ENCODE measurements at regions not wholly inside any gene's neighbourhood (a gene's known extent, or its start where the extent isn't known, plus 50 kb on each side); places are given as distances from the start of the nearest gene placed in this dataset.
"Not testable (repeated sequence)": the region's sequence is repeated elsewhere in the genome, so short reads cannot be mapped to it uniquely, and the experiment has no call there.

DNA sequence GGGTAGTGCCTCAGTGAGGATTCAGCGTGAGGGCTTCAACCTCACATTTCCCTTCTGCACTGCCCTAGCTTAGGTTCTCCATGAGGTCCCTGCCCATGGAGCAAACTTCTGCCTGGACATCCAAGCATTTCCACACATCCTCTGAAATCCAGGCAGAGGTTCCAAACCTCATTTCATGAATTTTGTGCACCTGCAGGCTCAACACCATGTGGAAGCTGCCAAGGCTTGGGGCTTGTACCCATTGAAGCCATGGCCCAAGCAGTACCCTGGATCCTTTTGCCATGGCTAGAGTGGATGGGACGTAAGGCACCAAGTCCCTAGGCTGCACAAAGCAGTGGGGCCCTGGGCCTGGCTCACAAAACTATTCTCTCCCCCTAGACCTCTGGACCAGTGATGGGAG lies 877.1 kb upstream of the KLHL1 start:
- no peak for DNase-seq (ENCODE audit: low spot score)

DNA sequence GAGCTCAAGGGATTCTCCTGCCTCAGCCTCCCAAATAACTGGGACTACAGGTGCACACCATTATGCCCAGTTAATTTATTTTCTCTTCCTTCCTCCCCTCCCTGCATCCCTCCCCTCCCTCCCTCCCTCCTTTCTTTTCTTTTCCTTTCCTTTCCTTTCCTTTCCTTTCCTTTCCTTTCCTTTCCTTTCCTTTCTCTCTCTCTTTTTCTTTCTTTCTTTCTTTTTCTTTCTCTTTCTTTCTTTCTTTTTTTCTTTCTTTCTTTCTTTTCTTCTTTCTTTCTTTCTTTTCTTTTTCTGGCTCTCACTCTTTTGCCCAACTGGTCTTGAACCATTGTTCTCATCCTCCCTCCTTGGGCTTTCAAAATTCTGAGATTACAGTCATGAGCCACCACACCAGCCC lies 873.0 kb upstream of the KLHL1 start:
- DNase-seq (ENCODE audit: low spot score): not testable (repeated sequence)

DNA sequence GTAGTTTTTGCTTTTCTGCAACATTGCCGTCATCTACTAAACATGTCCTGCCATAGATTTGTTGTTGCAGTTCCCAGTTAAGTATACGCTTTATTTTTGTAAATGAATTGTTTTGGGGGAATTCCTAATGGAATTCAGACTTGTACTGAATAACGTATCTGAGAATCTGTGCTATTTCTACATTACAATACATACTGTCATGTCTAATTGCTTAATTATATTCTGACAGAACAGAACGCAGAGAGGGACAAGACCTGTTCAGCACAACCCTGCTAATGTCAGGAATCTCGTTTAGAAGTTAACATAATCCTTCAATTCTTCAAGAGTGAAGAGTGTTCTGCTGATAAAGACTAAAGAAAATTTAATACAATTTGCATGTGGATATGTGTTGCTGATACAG lies 861.1 kb upstream of the KLHL1 start:
- DNase-seq (ENCODE audit: low spot score): no peak

DNA sequence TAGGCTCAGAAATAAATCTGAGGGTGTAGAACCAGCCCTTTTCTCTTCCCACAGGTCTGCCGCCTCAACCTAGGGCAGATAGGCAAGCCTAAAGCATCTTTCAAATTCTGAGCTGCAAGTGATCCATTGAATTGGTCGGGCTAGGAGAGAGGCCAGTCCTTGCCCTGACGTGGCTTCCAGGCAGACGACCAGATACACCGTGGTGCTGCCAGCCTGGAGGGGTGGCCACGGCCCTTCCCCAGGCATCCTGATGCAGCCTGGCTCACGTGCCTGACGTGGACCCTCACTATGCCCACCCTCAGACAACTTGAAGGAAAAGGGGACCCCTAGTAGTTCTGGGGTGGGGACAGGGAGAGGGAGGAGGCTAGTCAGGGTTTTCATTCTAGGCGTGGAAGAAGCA lies 859.3 kb upstream of the KLHL1 start:
- no peak for DNase-seq (ENCODE audit: low spot score)

DNA sequence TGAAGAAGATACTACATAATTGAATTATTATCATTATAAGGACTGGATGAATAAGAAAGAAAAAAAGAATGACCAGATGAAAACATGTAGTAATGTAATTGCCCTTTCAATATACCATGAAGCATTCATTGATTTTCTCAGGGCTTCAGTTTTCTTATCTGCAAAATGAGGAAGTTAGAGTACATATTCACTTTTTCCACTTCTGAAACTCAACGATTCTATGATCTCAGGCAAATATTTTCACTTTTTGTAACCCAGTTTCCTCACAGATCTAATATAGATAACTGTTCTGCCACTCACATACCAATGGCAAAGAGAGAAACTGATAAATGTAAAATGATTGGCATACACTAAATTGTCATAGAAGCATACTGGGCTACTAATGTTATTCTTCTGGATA lies 856.6 kb upstream of the KLHL1 start:
- no peak for DNase-seq (ENCODE audit: low spot score)

DNA sequence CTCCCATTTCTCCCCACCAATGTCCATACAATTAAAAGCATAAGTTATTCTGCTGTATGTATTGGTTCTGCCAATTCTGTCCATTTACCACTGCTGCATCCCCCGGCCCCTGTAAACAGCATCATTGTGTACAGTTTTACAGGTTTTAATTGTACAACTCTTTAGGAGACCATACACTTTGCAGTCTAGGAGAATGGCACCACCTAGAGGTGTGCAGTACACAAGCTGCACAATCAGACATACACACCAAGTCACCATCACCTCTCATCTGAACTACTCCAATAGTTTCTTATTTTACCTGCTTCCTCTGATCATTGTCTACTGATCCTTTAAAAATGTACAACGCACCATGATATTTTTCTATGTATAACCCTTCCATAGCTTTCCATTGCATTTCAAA lies 855.9 kb upstream of the KLHL1 start:
- no peak for DNase-seq (ENCODE audit: low spot score)

DNA sequence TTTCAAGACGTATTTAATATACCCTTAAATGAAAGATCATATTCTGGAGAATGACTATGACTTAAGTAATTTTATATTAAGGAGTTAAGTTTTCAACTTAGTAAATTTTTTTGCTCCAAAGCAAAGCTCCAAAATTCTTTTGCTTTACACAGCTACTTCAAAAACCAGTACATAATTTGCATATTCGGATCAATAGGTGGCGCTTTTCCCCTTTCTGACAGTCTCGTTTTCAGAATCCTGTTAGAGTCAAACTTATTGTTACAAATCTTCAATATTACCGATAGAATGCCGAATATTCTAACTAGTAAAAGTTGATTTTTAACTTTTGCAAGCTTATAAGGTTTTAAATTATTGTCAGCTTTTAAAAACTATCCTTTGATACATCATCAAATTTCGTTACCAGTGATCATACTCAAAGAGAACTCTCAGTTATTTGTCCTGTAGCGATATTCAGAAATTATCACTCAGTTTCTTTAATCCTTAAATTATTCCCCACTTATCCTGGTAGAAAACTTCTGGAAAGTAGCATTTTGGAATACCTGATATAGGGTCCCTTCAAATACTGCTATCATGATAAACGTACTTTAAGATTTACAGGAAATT lies 852.7 kb upstream of the KLHL1 start:
- no peak for DNase-seq (ENCODE audit: low spot score)

DNA sequence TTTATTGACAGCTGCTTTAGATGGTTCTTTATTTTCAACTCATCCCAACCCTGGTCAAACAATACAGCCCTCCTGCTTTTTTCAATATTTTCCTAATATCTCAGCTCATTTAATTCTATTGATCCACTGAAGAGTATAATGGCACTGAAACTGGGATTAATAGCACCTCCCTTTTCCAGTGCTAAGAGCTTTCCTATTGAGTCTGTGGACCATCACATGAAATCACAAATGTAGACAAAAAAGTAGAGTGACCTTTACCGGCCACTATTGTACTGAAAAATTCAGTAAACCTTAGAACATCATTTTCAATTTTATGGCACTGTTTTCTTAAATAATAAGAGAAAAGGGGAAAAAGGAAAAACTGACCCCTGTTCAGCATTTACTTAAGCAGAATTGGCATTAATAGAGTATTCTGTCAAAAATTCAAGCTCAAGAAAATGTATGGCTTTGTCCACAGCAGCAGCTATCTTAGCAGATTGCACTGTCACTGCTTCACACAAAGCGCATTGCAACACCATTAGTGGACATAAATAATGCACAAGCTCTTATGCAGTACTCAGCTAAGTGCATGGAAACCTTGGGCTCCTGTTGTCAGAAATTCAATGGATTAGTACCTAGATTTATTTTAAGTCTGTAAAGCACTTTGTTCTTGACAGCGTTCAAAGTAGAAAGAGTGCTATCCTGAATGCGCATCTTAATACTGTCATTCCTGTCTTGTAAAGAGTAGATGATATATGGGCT lies 851.0 kb upstream of the KLHL1 start:
- no peak for DNase-seq (ENCODE audit: low spot score)

DNA sequence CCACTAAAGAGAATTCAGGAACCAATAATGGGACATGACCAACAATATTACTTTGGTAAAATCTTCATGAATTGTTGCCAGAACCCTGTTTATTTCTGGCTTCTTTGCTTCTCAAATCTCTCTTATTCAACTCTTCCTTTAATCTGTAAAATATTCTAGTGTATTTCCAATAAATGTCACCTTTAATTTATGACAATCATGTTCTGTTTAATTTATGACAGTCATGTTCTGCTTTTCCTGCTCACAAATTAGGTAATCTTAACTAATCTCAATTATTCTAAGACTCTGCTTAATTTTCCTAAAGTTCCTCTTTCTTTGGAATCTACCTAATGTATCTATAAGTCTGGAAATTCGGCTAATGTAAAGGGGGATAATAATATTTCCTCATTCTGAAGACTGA lies 847.6 kb upstream of the KLHL1 start:
- DNase-seq (ENCODE audit: low spot score): no peak

DNA sequence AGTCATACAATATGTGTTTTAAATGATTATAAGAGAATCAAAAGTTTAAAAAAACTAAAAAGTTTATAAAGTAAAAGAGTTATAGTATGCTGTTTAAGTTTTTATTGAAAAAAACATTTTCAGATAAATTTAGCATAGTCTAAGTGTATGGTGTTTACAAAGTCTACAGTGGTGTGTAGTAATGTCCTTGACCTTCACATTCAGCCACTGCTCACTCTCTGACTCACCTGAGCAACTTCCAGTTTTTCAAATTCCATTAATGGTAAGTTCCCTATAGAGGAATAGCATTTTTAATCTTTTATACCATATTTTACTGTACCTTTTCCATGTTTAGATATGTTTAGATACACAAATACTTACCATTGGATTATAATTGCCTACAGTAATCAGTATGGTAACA lies 842.4 kb upstream of the KLHL1 start:
- DNase-seq (ENCODE audit: low spot score): no peak

DNA sequence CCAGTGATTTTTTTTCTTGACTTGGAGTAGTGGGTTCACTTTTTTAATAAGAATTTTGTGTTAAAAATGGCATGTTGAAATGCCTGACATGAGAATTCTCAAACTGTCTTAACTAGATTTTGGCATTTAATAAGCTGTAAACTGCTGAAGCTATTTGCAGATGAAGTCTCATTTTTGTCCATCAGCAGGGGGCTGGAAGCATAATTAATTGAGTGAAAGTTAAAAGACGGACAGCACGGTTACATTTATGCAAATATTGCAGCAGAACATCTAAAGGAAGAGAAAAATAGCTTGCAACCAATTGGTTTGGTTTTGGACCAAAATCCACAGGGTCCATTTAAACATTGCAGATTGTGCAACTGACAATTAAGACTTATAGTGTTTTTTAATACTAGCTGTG lies 837.3 kb upstream of the KLHL1 start:
- no peak for DNase-seq (ENCODE audit: low spot score)

DNA sequence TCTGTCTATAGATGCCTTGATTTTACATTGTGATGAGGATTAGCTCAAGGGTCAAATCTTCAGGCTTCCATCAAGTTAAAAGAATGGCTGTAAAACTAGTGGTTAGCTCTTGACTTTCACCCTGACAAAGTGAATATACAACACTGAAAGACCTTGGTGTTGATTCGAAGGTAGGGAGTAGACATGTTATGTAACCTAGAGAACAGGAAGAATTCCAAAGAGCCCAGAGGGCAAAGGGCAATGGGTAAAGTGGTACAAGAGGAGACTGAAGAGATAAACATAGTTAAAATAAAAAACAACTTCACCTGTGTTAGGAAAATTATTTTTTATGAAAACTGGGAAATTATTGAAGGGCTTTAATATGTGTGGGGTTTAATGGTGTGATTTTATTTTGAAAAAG lies 833.2 kb upstream of the KLHL1 start:
- DNase-seq (ENCODE audit: low spot score): no peak

DNA sequence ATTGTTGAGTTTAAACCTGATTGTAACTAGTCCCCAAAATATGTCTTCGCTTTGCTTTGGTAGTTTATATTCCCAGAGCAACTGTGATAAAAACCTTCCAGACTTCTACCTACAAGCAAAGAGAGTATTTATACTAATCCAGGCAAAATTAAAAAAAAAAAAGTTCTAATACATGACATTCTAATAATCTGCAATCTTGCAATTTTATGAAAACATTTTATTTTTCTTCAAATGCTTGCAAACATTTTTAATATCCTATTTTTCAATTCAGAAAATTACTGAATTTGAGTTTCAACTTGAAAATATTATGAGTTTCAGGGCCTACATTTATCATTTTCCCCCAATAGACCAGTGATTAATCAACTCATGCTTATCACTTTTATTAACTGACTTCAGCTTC lies 830.2 kb upstream of the KLHL1 start:
- DNase-seq (ENCODE audit: low spot score): no peak

DNA sequence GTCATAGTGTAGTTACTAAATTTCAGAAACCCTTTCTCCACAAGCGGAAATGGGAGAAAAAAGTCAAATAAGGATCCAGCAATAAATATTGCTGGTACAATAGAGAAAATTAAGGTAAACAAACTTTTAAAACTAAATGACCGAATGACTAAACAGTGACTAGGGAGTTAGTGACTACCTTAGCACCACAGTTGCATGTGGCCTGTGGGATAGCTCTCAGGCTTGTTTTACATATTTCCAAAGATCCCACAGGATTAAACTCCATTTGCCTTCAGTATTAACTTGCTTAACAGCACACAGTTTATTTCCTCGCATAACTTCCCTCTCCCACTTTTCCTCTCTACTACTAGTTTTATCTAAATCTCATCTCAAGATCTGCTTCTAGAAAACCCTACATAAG lies 824.3 kb upstream of the KLHL1 start:
- no peak for DNase-seq (ENCODE audit: low spot score)

DNA sequence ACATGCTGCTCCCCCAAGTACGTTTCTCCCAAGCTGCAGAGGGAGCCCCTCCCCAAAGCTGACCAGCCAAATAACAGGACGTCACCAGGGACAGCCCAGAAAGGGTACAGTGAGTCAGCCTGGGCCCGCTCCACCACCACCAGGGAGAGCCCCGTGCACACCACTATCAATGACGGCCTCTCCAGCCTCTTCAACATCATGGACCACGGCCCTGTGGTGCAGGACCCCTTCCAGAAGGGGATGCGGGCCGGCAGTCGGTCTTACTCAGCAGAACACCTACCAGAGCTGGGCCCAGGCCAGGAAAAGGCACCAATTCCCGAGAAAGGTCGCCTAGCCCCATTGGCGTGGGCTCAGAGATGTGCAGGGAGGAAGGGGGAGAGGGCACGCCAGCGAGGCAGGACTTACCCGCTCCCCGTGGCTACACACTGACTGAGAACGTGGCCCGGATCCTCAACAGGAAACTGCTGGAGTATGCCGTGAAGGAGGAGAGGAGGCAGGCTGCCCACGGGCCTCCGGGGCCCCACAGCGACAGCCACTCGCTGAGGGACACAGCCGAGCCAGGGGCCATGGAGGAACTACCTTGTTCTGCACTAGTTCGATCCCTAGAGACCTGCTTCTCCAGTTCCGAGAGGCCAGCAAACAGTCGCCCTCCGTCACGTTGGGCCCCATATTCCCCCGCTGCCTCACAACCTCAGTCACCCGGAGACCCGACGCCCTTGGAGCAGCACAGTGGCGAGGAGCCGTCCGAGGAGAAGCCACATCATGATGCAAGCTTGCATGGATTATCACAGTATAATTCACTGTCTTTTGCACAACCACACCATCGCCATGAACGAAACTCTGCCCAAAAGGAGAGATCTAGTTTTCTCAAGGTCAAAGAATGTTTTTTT lies 815.9 kb upstream of the KLHL1 start:
- DNase-seq (ENCODE audit: low spot score): no peak

DNA sequence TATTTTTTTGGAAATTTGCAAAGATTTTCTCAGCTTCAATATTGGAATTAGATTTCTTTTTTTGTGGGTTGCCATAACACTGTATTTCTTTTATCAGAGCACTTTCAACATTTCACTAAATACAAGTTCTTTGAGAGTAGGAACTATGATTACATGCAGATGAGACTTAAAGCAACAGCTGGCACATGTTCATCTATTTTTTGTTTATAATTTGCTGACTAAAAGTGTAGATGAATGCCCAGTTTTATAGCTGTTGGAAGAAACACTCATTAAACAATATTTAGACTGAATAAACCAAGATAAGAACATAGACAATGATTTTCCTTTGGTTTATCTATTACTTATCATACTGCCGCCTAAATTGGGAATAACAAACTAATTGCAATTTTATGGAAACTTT lies 803.0 kb upstream of the KLHL1 start:
- DNase-seq (ENCODE audit: low spot score): no peak

DNA sequence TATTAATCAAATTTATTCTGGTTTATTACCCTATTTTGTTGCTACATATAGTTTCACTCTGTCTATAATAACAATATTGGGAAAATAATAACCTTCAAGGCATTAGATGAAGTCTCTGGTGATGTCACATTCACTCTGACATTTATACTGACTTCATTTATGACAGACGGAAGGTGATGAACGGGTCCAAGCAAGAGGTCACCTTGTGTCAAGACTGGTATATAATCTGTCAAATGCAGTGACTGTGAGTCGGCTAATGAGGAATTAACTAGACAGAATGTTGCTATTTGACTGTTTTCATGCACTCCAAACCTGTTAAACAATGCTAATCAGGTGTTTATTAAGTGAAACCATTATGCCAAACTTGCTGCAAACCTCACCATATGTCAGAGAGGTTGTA lies 800.5 kb upstream of the KLHL1 start:
- no peak for DNase-seq (ENCODE audit: low spot score)

DNA sequence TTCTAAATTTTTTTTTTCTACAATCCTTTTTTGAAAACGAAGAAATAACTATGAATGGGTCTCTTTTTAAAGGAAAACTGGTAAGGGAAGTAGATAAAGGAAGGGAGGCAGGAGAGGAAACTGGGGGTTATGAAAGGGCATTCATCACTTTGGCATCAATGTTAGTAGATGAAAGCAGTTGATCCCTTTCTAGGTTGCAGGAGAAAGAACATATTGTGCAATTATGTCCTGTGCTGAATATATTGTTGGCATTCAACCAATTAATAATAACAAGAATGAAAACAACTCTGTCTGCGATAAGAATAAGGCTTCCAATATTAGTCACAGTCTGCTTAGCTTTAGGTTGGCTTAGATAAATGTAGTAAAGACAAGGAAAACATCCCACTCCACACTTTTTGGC lies 796.8 kb upstream of the KLHL1 start:
- no peak for DNase-seq (ENCODE audit: low spot score)

DNA sequence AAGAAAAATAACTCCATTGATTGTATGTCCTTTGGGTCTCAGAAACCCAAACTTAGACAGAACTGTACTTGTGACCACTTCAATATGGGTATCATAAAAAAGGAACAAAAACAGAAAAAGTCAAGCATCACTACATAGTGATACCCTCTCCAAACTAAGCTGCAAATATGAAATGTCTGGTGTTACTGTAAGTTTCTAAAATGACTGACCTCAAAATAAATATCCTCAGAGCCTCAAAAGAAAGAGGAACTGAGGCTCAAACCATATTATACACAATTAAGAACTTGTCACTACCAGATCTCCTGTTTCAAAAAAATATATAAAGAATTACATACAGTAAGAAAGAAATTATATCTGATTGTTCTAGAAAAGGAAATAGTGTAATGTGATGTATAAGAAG lies 787.9 kb upstream of the KLHL1 start:
- no peak for DNase-seq (ENCODE audit: low spot score)

DNA sequence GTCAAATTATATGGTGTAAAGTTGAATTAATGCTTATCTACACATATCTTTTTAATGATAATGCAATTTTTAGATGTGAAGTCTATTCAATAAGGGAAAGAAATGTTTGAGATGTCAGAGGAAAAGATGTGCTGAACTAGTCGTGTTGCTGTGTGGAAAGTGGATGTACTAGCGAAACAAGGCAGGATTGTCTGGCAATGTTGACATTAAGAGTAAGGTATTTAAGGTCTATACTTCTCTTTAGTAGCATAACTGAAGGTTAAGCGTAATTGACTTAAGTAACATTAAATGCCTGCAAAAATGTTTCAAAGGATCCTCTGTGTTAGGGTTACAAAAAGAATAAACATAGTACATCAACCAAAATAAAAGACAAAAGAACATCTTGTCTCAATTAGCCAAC lies 787.3 kb upstream of the KLHL1 start:
- DNase-seq (ENCODE audit: low spot score): no peak

DNA sequence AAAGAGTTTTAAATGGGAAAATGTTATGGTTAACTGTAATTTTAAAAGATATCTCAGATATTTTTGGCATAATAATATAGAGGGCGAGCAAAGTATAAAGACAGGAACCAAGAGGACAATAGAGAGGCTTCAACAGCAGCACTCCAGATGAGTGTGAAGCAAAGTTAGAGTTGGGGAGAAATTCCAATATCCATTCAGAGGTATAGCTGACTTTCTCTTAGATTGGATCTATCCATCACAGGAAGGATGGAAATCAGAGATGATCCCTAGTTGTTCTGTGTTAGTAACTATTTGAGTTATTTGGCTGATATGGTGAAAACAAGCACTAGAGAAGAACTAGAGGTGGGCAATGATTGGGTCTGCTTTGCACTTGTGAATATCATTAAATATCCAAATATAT lies 786.0 kb upstream of the KLHL1 start:
- DNase-seq (ENCODE audit: low spot score): no peak

DNA sequence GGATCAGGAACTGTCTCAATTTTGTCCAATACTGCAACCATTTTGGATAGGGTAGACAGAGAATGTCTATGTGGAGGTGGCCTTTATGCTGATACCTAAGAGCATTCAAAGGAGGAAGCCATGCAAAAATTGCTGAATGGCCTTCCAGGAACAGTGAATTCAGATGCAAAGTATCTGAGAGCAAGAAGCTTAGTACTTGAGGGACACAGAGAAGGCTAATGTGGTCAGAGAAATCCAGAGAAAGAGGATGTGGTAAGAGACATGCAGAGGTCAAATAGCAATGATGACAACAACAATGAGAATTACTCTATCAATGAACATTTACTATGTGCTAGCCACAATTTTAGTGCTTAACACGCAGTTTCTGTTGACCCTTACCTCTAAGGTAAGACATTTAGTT lies 785.6 kb upstream of the KLHL1 start:
- DNase-seq (ENCODE audit: low spot score): no peak

DNA sequence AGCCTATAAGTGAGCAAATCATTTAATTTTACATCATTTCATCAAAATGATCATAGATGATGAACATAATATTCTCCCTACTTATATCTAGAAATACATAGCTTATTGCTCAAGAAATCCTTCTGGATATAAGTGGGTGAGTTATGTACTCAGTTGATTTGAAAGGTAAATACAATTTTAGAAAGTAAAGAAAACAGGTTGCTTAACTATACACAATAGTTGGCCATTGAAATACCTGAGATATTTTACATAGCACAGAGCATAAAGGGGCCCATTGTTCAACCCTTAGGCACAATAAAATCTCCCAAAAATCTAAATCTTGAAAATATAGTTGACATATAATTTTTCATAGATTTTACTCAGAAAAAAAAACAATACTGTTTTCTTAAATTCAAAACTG lies 782.0 kb upstream of the KLHL1 start:
- DNase-seq (ENCODE audit: low spot score): no peak
